ENCODE measurements at regions not wholly inside any gene's neighbourhood (a gene's known extent, or its start where the extent isn't known, plus 50 kb on each side); places are given as distances from the start of the nearest gene placed in this dataset.
"Not testable (repeated sequence)": the region's sequence is repeated elsewhere in the genome, so short reads cannot be mapped to it uniquely, and the experiment has no call there.

DNA sequence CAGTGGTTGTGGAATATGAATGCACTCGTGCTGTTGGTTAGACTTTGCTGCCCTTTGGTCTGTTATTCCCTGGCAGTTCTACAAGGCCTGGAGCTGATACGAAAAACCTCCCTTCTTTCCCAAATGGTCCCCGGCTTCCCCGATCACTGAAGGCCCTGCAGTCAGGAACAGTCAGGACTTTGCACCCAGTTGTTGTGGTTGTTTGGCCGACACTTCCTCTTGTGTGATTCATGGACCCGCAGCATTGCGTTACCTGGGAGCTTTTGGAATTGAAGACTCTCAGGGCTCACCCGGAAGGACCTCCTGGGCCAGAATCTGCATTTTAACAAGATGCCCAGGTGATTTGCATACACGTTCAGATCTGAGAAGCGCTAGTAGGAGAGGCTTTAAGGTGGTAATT lies 106.8 kb upstream of the ZNF195 start:
- H3K27ac ChIP-seq (ENCODE audit: low read depth, low read length); H3K4me3 ChIP-seq (ENCODE audit: low read depth in 1 of 2, low read length in 2 of 2); H3K9me3 ChIP-seq (ENCODE audit: control insufficient read depth in 1 of 2, low read length in 2 of 2); H3K36me3 ChIP-seq (ENCODE audit: control insufficient read depth in 1 of 2, insufficient read depth in 2 of 2, low read length in 2 of 2); H3K27me3 ChIP-seq (ENCODE audit: control insufficient read depth in 1 of 2, insufficient read depth in 2 of 2, low read length in 2 of 2); H3K9ac ChIP-seq (ENCODE audit: low read depth in 1 of 2, low read length in 2 of 2); H3K4me1 ChIP-seq (ENCODE audit: control insufficient read depth in 1 of 2, insufficient read depth in 2 of 2, low read length in 2 of 2): not testable (repeated sequence)

DNA sequence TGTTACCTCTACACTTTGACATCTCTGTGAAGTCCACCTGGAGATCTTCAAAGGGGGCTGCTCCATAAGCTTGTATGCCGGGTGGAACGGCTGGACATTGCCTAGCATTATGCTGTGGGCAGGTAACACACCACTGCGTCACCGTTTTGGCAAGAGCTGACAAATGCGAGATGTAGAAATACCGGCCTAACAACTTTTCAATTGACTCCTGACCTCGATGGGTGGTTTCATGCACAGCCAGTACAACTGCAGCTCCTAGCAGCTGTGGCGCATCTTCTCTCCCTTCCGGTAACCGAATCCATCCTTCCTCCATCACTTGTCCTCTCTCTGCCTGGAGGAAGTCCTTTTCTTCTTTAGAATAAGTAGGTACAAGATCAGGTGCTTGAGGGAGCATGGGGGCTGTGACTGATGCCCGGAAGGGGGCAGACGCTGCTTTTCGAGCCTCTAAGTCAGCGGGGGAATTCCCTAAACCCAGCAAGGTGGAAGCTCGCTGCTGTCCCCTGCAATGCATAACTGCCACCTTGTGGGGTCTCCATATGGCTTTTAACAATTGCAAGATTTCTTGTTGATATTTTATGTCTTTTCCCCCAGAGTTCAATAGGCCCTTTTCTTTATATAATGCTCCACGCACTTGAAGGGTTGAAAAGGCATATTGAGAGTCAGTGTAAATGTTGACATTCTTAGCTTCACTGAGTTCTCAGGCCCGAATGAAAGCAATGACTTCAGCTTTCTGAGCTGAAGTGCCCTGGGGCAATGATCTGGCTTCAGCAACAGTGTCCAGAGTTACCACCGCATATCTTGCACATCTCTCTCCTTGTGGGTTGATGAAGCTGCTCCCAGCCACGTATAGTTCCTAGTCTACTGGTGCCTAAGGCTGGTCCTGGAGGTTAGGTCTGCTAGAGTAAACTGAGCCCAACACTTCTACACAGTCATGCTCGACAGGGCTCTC lies 98.3 kb upstream of the ZNF195 start:
- not testable (repeated sequence) for H3K27ac ChIP-seq (ENCODE audit: low read depth, low read length); H3K4me3 ChIP-seq (ENCODE audit: low read depth in 1 of 2, low read length in 2 of 2); H3K36me3 ChIP-seq (ENCODE audit: control insufficient read depth in 1 of 2, insufficient read depth in 2 of 2, low read length in 2 of 2); H3K4me1 ChIP-seq (ENCODE audit: control insufficient read depth in 1 of 2, insufficient read depth in 2 of 2, low read length in 2 of 2); H3K9me3 ChIP-seq (ENCODE audit: control insufficient read depth in 1 of 2, low read length in 2 of 2); H3K27me3 ChIP-seq (ENCODE audit: control insufficient read depth in 1 of 2, insufficient read depth in 2 of 2, low read length in 2 of 2); H3K9ac ChIP-seq (ENCODE audit: low read depth in 1 of 2, low read length in 2 of 2)

DNA sequence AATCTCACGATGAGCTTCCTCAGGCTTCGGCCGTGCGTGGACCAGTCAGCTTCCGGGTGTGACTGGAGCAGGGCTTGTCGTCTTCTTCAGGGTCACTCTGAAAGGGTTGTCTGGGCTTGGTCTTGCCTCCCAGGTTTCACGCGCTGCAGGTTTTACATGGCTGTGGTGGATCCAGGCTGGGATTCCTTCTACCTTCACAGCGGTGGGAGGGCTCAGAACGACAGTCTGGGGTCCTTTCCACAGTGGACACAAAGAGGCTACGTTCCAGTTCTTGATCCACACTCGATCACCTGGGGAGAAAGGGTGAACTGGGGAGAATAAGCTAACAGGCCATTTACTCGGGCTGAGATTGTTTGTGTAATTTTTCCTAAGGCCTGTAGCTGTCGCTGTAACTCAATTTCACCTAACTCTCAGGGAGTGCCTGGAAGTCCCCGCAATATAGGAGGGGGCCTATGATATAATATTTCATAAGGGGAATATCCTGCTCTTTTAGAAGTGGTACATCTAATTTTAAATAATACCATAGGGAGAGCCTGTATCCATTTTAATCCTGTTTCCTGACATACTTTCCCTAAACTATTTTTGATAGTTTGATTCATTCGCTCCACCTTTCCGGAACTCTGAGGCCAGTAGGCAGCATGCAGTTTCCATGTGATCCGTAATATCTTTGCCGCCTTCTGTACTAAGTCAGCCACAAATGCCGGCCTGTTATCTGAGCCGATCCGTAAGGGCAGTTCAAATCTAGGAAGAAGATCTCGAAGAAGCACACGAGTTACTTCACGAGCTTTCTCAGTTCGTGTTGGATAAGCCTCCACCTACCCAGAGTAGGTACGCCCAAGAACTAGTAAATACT lies 97.4 kb upstream of the ZNF195 start:
- not testable (repeated sequence) for H3K27ac ChIP-seq (ENCODE audit: low read depth, low read length)

DNA sequence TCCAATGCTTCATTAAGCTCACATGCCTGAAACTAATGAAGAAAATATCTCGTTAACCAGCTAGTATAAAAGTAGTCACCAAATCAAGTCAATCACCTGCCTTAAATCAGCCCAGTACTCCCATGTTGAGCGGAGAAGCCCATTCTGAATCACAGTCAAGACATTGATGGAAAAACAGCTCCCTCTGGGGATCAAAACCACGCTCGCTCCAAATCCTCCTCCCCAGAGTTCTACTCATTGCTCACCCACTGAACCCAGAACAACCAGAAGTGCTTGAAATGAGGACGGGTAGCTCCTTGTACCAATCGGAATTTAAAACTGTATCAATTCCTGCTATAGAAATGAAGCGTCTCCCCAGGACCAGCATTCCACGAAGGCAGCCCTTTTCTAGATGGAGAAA lies 90.0 kb upstream of the ZNF195 start:
- H3K9ac ChIP-seq (ENCODE audit: low read depth in 1 of 2, low read length in 2 of 2); H3K36me3 ChIP-seq (ENCODE audit: control insufficient read depth in 1 of 2, insufficient read depth in 2 of 2, low read length in 2 of 2); H3K9me3 ChIP-seq (ENCODE audit: control insufficient read depth in 1 of 2, low read length in 2 of 2); H3K27ac ChIP-seq (ENCODE audit: low read depth, low read length); H3K4me1 ChIP-seq (ENCODE audit: control insufficient read depth in 1 of 2, insufficient read depth in 2 of 2, low read length in 2 of 2); H3K27me3 ChIP-seq (ENCODE audit: control insufficient read depth in 1 of 2, insufficient read depth in 2 of 2, low read length in 2 of 2); H3K4me3 ChIP-seq (ENCODE audit: low read depth in 1 of 2, low read length in 2 of 2): not testable (repeated sequence)

More for the DNA sequence above, 97.4 kb upstream of the ZNF195 start:
- H3K4me1 ChIP-seq (ENCODE audit: control insufficient read depth in 1 of 2, insufficient read depth in 2 of 2, low read length in 2 of 2); H3K4me3 ChIP-seq (ENCODE audit: low read depth in 1 of 2, low read length in 2 of 2); H3K9ac ChIP-seq (ENCODE audit: low read depth in 1 of 2, low read length in 2 of 2); H3K27me3 ChIP-seq (ENCODE audit: control insufficient read depth in 1 of 2, insufficient read depth in 2 of 2, low read length in 2 of 2); H3K36me3 ChIP-seq (ENCODE audit: control insufficient read depth in 1 of 2, insufficient read depth in 2 of 2, low read length in 2 of 2); H3K9me3 ChIP-seq (ENCODE audit: control insufficient read depth in 1 of 2, low read length in 2 of 2): not testable (repeated sequence)

DNA sequence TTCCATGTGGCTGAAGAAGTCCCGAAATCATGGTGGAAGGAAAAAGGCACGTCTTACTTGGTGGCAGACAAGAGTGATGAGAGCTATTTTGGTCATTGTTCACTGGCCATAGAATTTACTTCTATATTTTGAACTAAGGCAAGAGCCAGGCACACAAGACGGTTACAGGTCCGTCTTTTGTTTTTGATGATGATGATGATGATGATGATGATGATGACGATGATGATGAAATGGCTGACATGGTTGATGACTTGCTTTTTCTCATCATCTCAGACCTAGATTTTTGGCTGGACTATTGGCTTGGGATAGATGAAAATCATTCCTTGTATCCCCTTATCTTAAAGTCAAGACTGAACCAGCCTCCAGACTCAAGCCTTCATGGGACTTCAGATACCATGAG lies 88.7 kb upstream of the ZNF195 start:
- not testable (repeated sequence) for H3K27ac ChIP-seq (ENCODE audit: low read depth, low read length); H3K36me3 ChIP-seq (ENCODE audit: control insufficient read depth in 1 of 2, insufficient read depth in 2 of 2, low read length in 2 of 2); H3K4me1 ChIP-seq (ENCODE audit: control insufficient read depth in 1 of 2, insufficient read depth in 2 of 2, low read length in 2 of 2); H3K9me3 ChIP-seq (ENCODE audit: control insufficient read depth in 1 of 2, low read length in 2 of 2); H3K4me3 ChIP-seq (ENCODE audit: low read depth in 1 of 2, low read length in 2 of 2); H3K9ac ChIP-seq (ENCODE audit: low read depth in 1 of 2, low read length in 2 of 2); H3K27me3 ChIP-seq (ENCODE audit: control insufficient read depth in 1 of 2, insufficient read depth in 2 of 2, low read length in 2 of 2)

DNA sequence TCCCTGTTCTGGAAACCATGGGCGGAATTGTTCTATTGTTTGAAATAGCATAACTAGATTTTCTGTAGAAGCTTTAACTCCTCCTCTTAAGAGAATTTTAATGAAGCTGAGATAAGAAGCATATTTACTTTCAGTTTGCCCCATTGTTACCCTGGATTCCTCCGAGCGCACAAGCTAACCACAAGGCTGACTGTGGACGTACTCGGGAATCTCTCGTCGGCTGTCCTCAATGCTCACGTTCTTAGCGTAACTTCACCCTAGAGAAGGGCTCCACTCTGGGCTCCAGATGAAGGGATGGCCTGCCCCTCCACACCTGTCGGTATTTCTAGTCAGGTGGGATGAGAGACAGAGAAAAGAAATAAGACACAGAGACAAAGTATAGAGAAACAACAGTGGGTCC lies 76.7 kb upstream of the ZNF195 start:
- not testable (repeated sequence) for H3K27ac ChIP-seq (ENCODE audit: low read depth, low read length); H3K27me3 ChIP-seq (ENCODE audit: control insufficient read depth in 1 of 2, insufficient read depth in 2 of 2, low read length in 2 of 2); H3K9me3 ChIP-seq (ENCODE audit: control insufficient read depth in 1 of 2, low read length in 2 of 2); H3K36me3 ChIP-seq (ENCODE audit: control insufficient read depth in 1 of 2, insufficient read depth in 2 of 2, low read length in 2 of 2); H3K4me1 ChIP-seq (ENCODE audit: control insufficient read depth in 1 of 2, insufficient read depth in 2 of 2, low read length in 2 of 2)
- peak overlapping the region in 1 of 2 donors; percentile 48 for H3K4me3 ChIP-seq (ENCODE audit: low read depth in 1 of 2, low read length in 2 of 2)
- H3K9ac ChIP-seq (ENCODE audit: low read depth in 1 of 2, low read length in 2 of 2) = peak overlapping the region in 1 of 2 donors; percentile 18

DNA sequence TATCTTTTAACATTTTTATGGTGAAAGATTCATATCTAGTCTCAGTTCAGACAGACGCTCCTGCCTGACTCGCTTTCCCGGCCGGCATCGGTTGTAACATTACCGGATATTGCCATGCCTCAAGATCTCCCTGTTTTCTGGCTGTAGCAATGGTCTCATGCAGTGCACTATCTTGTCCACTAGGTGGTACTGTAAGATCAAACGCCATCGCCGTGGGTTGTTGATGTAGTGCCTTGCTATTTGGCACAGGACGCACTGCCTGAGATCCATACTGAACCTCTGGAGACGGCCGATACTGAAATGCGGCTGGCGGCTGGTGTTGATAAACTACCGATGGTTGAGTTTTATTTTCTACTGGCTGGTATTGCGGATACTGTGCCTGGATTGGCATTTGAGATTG lies 75.9 kb upstream of the ZNF195 start:
- not testable (repeated sequence) for H3K27ac ChIP-seq (ENCODE audit: low read depth, low read length); H3K4me1 ChIP-seq (ENCODE audit: control insufficient read depth in 1 of 2, insufficient read depth in 2 of 2, low read length in 2 of 2); H3K4me3 ChIP-seq (ENCODE audit: low read depth in 1 of 2, low read length in 2 of 2)

DNA sequence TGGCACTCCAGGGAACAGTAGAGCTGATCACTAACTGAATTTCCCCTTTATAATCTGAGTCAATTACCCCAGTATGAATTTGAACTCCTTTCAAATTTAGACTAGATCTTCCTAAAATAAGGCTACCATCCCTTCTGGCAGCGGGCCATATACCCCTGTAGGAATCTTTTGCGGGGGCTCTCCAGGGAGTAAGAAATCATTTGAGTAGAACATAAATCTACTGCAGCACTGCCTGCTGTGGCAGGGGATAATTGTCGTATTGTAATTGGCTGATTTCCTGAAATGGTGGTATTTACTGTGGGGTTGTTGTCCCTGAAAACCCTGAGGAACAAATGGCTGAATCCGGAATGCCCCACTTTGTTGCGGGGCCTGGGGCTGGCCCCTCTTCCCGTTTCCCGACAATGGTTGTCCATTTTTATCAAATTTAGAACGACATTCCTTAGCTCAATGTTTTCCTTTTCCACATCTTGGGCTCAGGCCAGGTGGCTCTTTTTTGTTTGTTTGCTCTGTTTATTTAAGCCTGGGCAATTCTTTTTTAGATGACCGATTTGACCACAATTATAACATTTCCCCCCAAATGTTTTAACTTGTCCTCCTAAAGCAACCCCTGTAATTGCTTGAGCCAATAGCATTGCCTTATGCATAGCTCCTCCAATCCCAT lies 74.8 kb upstream of the ZNF195 start:
- H3K27me3 ChIP-seq (ENCODE audit: control insufficient read depth in 1 of 2, insufficient read depth in 2 of 2, low read length in 2 of 2) = not testable (repeated sequence)

More for the DNA sequence above, 75.9 kb upstream of the ZNF195 start:
- not testable (repeated sequence) for H3K27me3 ChIP-seq (ENCODE audit: control insufficient read depth in 1 of 2, insufficient read depth in 2 of 2, low read length in 2 of 2); H3K9me3 ChIP-seq (ENCODE audit: control insufficient read depth in 1 of 2, low read length in 2 of 2); H3K36me3 ChIP-seq (ENCODE audit: control insufficient read depth in 1 of 2, insufficient read depth in 2 of 2, low read length in 2 of 2); H3K9ac ChIP-seq (ENCODE audit: low read depth in 1 of 2, low read length in 2 of 2)

DNA sequence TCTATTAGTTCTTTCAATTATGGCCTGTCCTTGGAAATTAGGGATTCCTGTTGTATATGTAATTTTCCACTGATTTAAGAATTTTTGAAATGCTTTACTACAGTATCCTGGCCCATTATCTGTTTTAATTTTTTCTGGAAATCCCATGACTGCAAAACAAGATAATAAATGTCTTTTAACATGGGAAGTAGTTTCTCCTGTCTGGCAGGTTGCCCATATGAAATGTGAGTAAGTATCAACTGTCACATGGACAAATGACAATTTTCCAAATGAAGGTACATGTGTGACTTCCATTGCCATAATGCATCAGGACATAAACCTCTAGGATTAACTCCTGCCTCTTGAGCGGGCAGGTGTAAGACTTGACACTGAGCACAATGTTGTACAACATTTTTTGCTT lies 71.9 kb upstream of the ZNF195 start:
- not testable (repeated sequence) for H3K9me3 ChIP-seq (ENCODE audit: control insufficient read depth in 1 of 2, low read length in 2 of 2); H3K9ac ChIP-seq (ENCODE audit: low read depth in 1 of 2, low read length in 2 of 2); H3K4me3 ChIP-seq (ENCODE audit: low read depth in 1 of 2, low read length in 2 of 2); H3K27me3 ChIP-seq (ENCODE audit: control insufficient read depth in 1 of 2, insufficient read depth in 2 of 2, low read length in 2 of 2); H3K27ac ChIP-seq (ENCODE audit: low read depth, low read length); H3K36me3 ChIP-seq (ENCODE audit: control insufficient read depth in 1 of 2, insufficient read depth in 2 of 2, low read length in 2 of 2); H3K4me1 ChIP-seq (ENCODE audit: control insufficient read depth in 1 of 2, insufficient read depth in 2 of 2, low read length in 2 of 2)

More for the DNA sequence above, 74.8 kb upstream of the ZNF195 start:
- not testable (repeated sequence) for H3K4me3 ChIP-seq (ENCODE audit: low read depth in 1 of 2, low read length in 2 of 2); H3K36me3 ChIP-seq (ENCODE audit: control insufficient read depth in 1 of 2, insufficient read depth in 2 of 2, low read length in 2 of 2); H3K9me3 ChIP-seq (ENCODE audit: control insufficient read depth in 1 of 2, low read length in 2 of 2); H3K4me1 ChIP-seq (ENCODE audit: control insufficient read depth in 1 of 2, insufficient read depth in 2 of 2, low read length in 2 of 2); H3K27ac ChIP-seq (ENCODE audit: low read depth, low read length); H3K9ac ChIP-seq (ENCODE audit: low read depth in 1 of 2, low read length in 2 of 2)

DNA sequence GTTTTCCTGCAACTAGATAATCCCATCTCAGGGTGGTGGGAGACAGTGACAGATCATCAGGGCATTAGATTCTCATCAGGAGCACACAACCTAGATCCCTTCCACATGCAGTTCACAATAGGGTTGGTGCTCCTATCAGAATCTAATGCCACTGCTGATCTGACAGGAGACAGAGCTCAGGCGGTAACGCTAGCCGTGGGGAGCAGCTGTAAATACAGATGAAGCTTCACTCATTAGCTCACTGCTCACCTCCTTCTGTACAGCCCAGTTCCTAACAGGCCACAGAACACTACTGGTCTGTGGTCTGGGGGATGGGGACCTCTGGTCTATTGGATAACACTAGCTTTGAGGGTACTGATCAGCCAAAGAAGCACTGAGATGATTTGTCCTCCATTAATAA lies 66.6 kb upstream of the ZNF195 start:
- H3K9ac ChIP-seq (ENCODE audit: low read depth in 1 of 2, low read length in 2 of 2); H3K4me3 ChIP-seq (ENCODE audit: low read depth in 1 of 2, low read length in 2 of 2); H3K36me3 ChIP-seq (ENCODE audit: control insufficient read depth in 1 of 2, insufficient read depth in 2 of 2, low read length in 2 of 2); H3K9me3 ChIP-seq (ENCODE audit: control insufficient read depth in 1 of 2, low read length in 2 of 2); H3K27ac ChIP-seq (ENCODE audit: low read depth, low read length); H3K27me3 ChIP-seq (ENCODE audit: control insufficient read depth in 1 of 2, insufficient read depth in 2 of 2, low read length in 2 of 2); H3K4me1 ChIP-seq (ENCODE audit: control insufficient read depth in 1 of 2, insufficient read depth in 2 of 2, low read length in 2 of 2): not testable (repeated sequence)

Data from duodenal mucosa (tissue), 2 donors.